Mammary epithelial cell (primary cell): ENCODE measurements at regions not wholly inside any gene's neighbourhood (a gene's known extent, or its start where the extent isn't known, plus 50 kb on each side); places are given as distances from the start of the nearest gene placed in this dataset.

Experiments
- CTCF ChIP-seq, 2 donors: IDR thresholded peaks in 1 of 2; conservative IDR thresholded peaks in 1 of 2; 2 replicates each; pipeline ENCODE4 v1.5.1; 2011 to 2012; ENCODE audit warnings: inconsistent platforms in 2 of 2, low read length in 2 of 2, mild to moderate bottlenecking in 2 of 2, control low read depth in 1 of 2, low read depth in 1 of 2; ENCODE audit not compliant: insufficient read depth in 1 of 2; ENCODE audit errors: extremely low read depth in 1 of 2
- EZH2 ChIP-seq: IDR thresholded peaks from 2 replicates; pipeline ENCODE4 v1.6.1; 2012; ENCODE audit warnings: low read length, inconsistent platforms, borderline replicate concordance

DNA sequence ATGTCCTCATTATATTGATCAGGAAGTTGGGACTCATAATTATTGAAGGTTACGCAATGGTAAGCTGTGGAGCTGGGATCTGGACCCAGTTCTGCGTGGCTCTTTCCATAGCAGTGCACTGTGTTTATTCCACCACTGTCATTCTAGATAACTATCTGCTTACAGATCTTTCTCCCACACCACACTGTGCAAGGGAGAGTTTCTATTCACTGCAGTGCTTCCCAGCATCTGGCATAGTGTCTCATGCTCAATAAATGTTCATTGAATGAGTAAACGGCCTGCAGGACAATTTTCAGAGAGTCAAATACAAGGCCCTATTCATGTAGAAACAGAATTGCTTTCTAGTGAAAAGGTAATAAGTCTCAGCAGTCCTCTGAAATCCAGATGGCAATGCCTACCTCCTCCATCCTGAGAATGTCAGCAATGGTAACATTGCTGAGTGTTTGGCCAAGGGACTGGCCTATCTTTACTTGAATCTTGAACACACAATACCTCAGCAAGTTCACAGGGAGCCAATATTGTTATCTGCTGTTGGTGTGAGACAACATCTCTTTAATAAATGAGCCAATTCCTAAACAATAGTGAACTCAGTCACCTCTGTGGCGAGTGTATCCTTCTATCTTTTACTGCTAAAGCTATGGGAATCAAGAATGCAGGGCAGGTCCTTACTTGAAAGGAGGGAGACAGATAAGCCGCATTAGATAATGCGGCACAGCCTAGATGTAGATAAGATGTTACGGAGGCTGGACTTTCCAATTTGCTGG is 332.4 kb upstream of the PRICKLE1 start:
- TF ChIP-seq CTCF (conservative IDR thresholded peaks at IDR 0.05 in 1 of 2, IDR thresholded peaks at IDR 0.05 in 1 of 2; ENCODE audit: extremely low read depth in 1 of 2, insufficient read depth in 1 of 2, low read depth in 1 of 2, low read length in 2 of 2): no peak
- TF ChIP-seq EZH2: no peak
